ENCODE measurements at regions not wholly inside any gene's neighbourhood (a gene's known extent, or its start where the extent isn't known, plus 50 kb on each side); places are given as distances from the start of the nearest gene placed in this dataset.

GRCh38 chr2:18445433-18446320 lies 114.8 kb downstream of the RDH14 start:
- H3K9me3 Mint-ChIP-seq: no peaks in the 10 kb centered on the region
- no peak overlapping the region for H3K4me3 Mint-ChIP-seq
- no peaks in the 10 kb centered on the region for H3K36me3 Mint-ChIP-seq (ENCODE audit: low read depth)
- peaks cover 3% of the 10 kb centered on the region for H3K27me3 Mint-ChIP-seq (ENCODE audit: low read depth)
- no peak for TF ChIP-seq CTCF (IDR thresholded peaks at IDR 0.05; ENCODE audit: unreplicated experiment in 3 of 3)
- H3K27ac Mint-ChIP-seq: peak overlapping the region in 2 of 3 experiments; percentile 48 to 62
- H3K4me1 Mint-ChIP-seq: peaks cover 18% of the 10 kb centered on the region

- H3K27me3 Mint-ChIP-seq (ENCODE audit: low read depth): peaks cover 3% of the 10 kb centered on the region
- no peak for TF ChIP-seq CTCF (IDR thresholded peaks at IDR 0.05; ENCODE audit: unreplicated experiment in 3 of 3)
Observed at GRCh38 chr2:18444806-18445205, 115.6 kb downstream of the RDH14 start.

GRCh38 chr2:18441583-18441982 lies 118.9 kb downstream of the RDH14 start:
- no peak overlapping the region for H3K27ac Mint-ChIP-seq
- no peak for TF ChIP-seq CTCF (IDR thresholded peaks at IDR 0.05; ENCODE audit: unreplicated experiment in 3 of 3)
- H3K4me1 Mint-ChIP-seq: peaks cover 23% of the 10 kb centered on the region
- peaks cover 3% of the 10 kb centered on the region for H3K27me3 Mint-ChIP-seq (ENCODE audit: low read depth)
- H3K36me3 Mint-ChIP-seq (ENCODE audit: low read depth): no peaks in the 10 kb centered on the region
- peaks cover 3% of the 10 kb centered on the region for H3K9me3 Mint-ChIP-seq
- H3K4me3 Mint-ChIP-seq: no peak overlapping the region

More at GRCh38 chr2:18444806-18445205, 115.6 kb downstream of the RDH14 start:
- no peak overlapping the region for H3K4me3 Mint-ChIP-seq
- no peak overlapping the region for H3K27ac Mint-ChIP-seq
- H3K36me3 Mint-ChIP-seq (ENCODE audit: low read depth): no peaks in the 10 kb centered on the region
- H3K4me1 Mint-ChIP-seq: peaks cover 18% of the 10 kb centered on the region
- H3K9me3 Mint-ChIP-seq: no peaks in the 10 kb centered on the region

- H3K36me3 Mint-ChIP-seq (ENCODE audit: low read depth): no peaks in the 10 kb centered on the region
- H3K27me3 Mint-ChIP-seq (ENCODE audit: low read depth): peaks cover 1% of the 10 kb centered on the region
- H3K4me1 Mint-ChIP-seq: peaks cover 24% of the 10 kb centered on the region
- no peak overlapping the region for H3K27ac Mint-ChIP-seq
- peaks cover 3% of the 10 kb centered on the region for H3K9me3 Mint-ChIP-seq
- TF ChIP-seq CTCF (IDR thresholded peaks at IDR 0.05; ENCODE audit: unreplicated experiment in 3 of 3): no peak
- H3K4me3 Mint-ChIP-seq: no peak overlapping the region
Observed at GRCh38 chr2:18440777-18441176, 119.7 kb downstream of the RDH14 start.

GRCh38 chr2:18440141-18440661 lies 120.3 kb downstream of the RDH14 start:
- Mint-ChIP-seq H3K27me3 (ENCODE audit: low read depth) (no peaks in the 10 kb centered on the region), H3K4me3 (no peak overlapping the region), H3K27ac (no peak overlapping the region), H3K9me3 (peaks cover 3% of the 10 kb centered on the region), H3K4me1 (peaks cover 26% of the 10 kb centered on the region), H3K36me3 (ENCODE audit: low read depth) (no peaks in the 10 kb centered on the region)
- TF ChIP-seq CTCF (IDR thresholded peaks at IDR 0.05; ENCODE audit: unreplicated experiment in 3 of 3): no peak
